IMR-90 (cell line): ENCODE measurements at regions not wholly inside any gene's neighbourhood (a gene's known extent, or its start where the extent isn't known, plus 50 kb on each side); places are given as distances from the start of the nearest gene placed in this dataset.

Experiments used
- RCOR1 ChIP-seq: IDR thresholded peaks from 2 replicates; pipeline ENCODE4 v1.6.1; 2012; ENCODE audit warnings: mild to moderate bottlenecking, low read length, improper control_type of control experiment; ENCODE audit not compliant: insufficient replicate concordance
- TF ChIP-seq, protein P1 (sequence below): conservative IDR thresholded peaks from 2 replicates; pipeline ENCODE4 v1.5.1; 2012; ENCODE audit warnings: mild to moderate bottlenecking, low read depth, low read length, improper control_type of control experiment

GRCh38 chr1:238029126-238029525 lies 138.4 kb upstream of the ZP4 start:
- TF ChIP-seq, protein P1, sequence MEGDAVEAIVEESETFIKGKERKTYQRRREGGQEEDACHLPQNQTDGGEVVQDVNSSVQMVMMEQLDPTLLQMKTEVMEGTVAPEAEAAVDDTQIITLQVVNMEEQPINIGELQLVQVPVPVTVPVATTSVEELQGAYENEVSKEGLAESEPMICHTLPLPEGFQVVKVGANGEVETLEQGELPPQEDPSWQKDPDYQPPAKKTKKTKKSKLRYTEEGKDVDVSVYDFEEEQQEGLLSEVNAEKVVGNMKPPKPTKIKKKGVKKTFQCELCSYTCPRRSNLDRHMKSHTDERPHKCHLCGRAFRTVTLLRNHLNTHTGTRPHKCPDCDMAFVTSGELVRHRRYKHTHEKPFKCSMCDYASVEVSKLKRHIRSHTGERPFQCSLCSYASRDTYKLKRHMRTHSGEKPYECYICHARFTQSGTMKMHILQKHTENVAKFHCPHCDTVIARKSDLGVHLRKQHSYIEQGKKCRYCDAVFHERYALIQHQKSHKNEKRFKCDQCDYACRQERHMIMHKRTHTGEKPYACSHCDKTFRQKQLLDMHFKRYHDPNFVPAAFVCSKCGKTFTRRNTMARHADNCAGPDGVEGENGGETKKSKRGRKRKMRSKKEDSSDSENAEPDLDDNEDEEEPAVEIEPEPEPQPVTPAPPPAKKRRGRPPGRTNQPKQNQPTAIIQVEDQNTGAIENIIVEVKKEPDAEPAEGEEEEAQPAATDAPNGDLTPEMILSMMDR: no peak
- TF ChIP-seq RCOR1: no peak
